HCT116 (cell line): ENCODE measurements at regions not wholly inside any gene's neighbourhood (a gene's known extent, or its start where the extent isn't known, plus 50 kb on each side); places are given as distances from the start of the nearest gene placed in this dataset.

Experiments used
- ATAC-seq: fragments of 200-7000 bp; cut with Tn5 transposase; 2 replicates; pipeline ENCODE4 v1.9.1; 2020; ENCODE audit warnings: mild to moderate bottlenecking, moderate library complexity
- BruUV-seq: library from RNA; stranded (reverse); fragments of 400-500 nt; replicated peaks from 2 replicates; lab custom pipeline; 2021; lab: Mats Ljungman, UMichigan
- CTCF ChIA-PET: fragments of 300-600 bp; sonication (Branson Sonifier 250); formaldehyde crosslinking; loops from one replicate; lab custom pipeline; 2021; ENCODE audit warnings: antibody characterized with exemption; lab: Charles Lee
- POLR2A ChIA-PET: fragments of 300-600, 350-600 bp; sonication (Branson Sonifier 250); formaldehyde crosslinking; loops from one replicate; lab custom pipeline; 2021; ENCODE audit warnings: antibody characterized with exemption; lab: Charles Lee
- RAD21 ChIA-PET, 2 experiments: fragments of 300-600 bp; sonication (Branson Sonifier 250); formaldehyde crosslinking; loops; one replicate each; lab custom pipeline; 2023; ENCODE audit warnings: low total read pairs in 2 of 2; ENCODE audit not compliant: uncharacterized antibody in 2 of 2, unreplicated experiment in 2 of 2, low non-redundant PET in 1 of 2; lab: Charles Lee
- DNase-seq: peaks from one replicate; pipeline ENCODE4 v3.0.0-alpha.2; 2010; ENCODE audit warnings: low read depth, low spot score
- H2AFZ ChIP-seq: fragments of 200-600 bp; shearing (Covaris generic), sonication (generic); 2 replicates; pipeline ENCODE4 v1.6.1; 2017; ENCODE audit warnings: low read depth, mixed run types, mixed read lengths, antibody characterized with exemption, low read length; ENCODE audit not compliant: poor library complexity, severe bottlenecking
- H3K27ac ChIP-seq: 2 replicates; pipeline ENCODE4 v1.5.1; 2012; ENCODE audit warnings: low read depth, low read length
- H3K27me3 ChIP-seq: fragments of 200-600 bp; sonication (generic); 2 replicates; pipeline ENCODE4 v1.6.1; 2016; ENCODE audit warnings: mixed run types, low read length, mixed read lengths; ENCODE audit not compliant: insufficient read depth
- H3K36me3 ChIP-seq, 2 experiments: fragments of 200-500 bp in 1 of 2; fragments of 200-600 bp in 1 of 2; sonication (Bioruptor generic) in 1 of 2; sonication (generic) in 1 of 2; 2 replicates each; pipeline versions ENCODE4 v1.5.1 to v1.6.1; 2014 to 2016; ENCODE audit warnings: low read length in 2 of 2, inconsistent platforms in 1 of 2, mixed read lengths in 1 of 2, mixed run types in 1 of 2; ENCODE audit not compliant: insufficient read depth in 2 of 2, control insufficient read depth in 1 of 2
- H3K4me1 ChIP-seq, 2 experiments: fragments of 200-600 bp in 1 of 2; sonication (generic) in 1 of 2; 2 replicates each; pipeline versions ENCODE4 v1.5.1 to v1.6.1; 2012 to 2017; ENCODE audit warnings: low read length in 2 of 2, inconsistent platforms in 1 of 2, mild to moderate bottlenecking in 1 of 2, mixed read lengths in 1 of 2, mixed run types in 1 of 2, moderate library complexity in 1 of 2; ENCODE audit not compliant: insufficient read depth in 2 of 2, control insufficient read depth in 1 of 2
- H3K4me2 ChIP-seq: fragments of 200-600 bp; sonication (generic); 2 replicates; pipeline ENCODE4 v1.6.1; 2017; ENCODE audit warnings: mixed run types, low read length, mixed read lengths
- H3K4me3 ChIP-seq, 2 experiments: fragments of 200-600 bp in 1 of 2; sonication (generic) in 1 of 2; replicated peaks in 1 of 2; 2 replicates each; pipeline ENCODE4 v1.5.1; 2011 to 2016; ENCODE audit warnings: low read length in 2 of 2, control low read depth in 1 of 2, low read depth in 1 of 2, mild to moderate bottlenecking in 1 of 2, mixed read lengths in 1 of 2, mixed run types in 1 of 2
- H3K79me2 ChIP-seq: fragments of 200-600 bp; sonication (generic); 2 replicates; pipeline ENCODE4 v1.6.1; 2017; ENCODE audit warnings: mild to moderate bottlenecking, mixed run types, low read length, moderate library complexity, mixed read lengths; ENCODE audit not compliant: insufficient read depth
- H3K9ac ChIP-seq: fragments of 200-600 bp; sonication (generic); 2 replicates; pipeline ENCODE4 v1.6.1; 2016; ENCODE audit warnings: low read length, mixed read lengths
- H3K9me2 ChIP-seq: fragments of 200-600 bp; sonication (generic), shearing (Covaris generic); 2 replicates; pipeline ENCODE4 v1.6.1; 2017; ENCODE audit warnings: mixed run types, mild to moderate bottlenecking, moderate library complexity; ENCODE audit not compliant: insufficient read depth
- H3K9me3 ChIP-seq, 2 experiments: fragments of 200-500 bp in 1 of 2; fragments of 200-600 bp in 1 of 2; sonication (Bioruptor generic) in 1 of 2; sonication (generic) in 1 of 2; 2 replicates each; pipeline ENCODE4 v1.6.1; 2014 to 2017; ENCODE audit warnings: low read length in 2 of 2, mixed read lengths in 2 of 2, inconsistent platforms in 1 of 2, low read depth in 1 of 2, mild to moderate bottlenecking in 1 of 2, mixed run types in 1 of 2, moderate library complexity in 1 of 2; ENCODE audit not compliant: control insufficient read depth in 1 of 2, insufficient read depth in 1 of 2
- H4K20me1 ChIP-seq: fragments of 200-600 bp; sonication (generic), shearing (Covaris generic); 2 replicates; pipeline ENCODE4 v1.6.1; 2017; ENCODE audit warnings: mixed run types, mild to moderate bottlenecking, moderate library complexity; ENCODE audit not compliant: insufficient read depth
- ATF3 ChIP-seq: IDR thresholded peaks from 2 replicates; pipeline ENCODE4 v1.6.1; 2012
- FOSL1 ChIP-seq: IDR thresholded peaks from 2 replicates; pipeline ENCODE4 v1.6.1; 2012; ENCODE audit warnings: low read depth
- MAX ChIP-seq: IDR thresholded peaks from 2 replicates; pipeline ENCODE4 v1.6.1; 2012
- SIN3A ChIP-seq: IDR thresholded peaks from 2 replicates; pipeline ENCODE4 v1.6.1; 2012; ENCODE audit warnings: low read depth
- intact Hi-C: fragments of 100-400 bp; cut with micrococcal nuclease; formaldehyde crosslinking; loops from 2 replicates; pipeline ENCODE4 v1.10.0; 2022
- TF ChIP-seq, protein P1 (sequence below): IDR thresholded peaks from 2 replicates; pipeline ENCODE4 v1.6.1; 2012; ENCODE audit warnings: low read depth

- no peak overlapping the region for H2AFZ ChIP-seq
- TF ChIP-seq, protein P1, sequence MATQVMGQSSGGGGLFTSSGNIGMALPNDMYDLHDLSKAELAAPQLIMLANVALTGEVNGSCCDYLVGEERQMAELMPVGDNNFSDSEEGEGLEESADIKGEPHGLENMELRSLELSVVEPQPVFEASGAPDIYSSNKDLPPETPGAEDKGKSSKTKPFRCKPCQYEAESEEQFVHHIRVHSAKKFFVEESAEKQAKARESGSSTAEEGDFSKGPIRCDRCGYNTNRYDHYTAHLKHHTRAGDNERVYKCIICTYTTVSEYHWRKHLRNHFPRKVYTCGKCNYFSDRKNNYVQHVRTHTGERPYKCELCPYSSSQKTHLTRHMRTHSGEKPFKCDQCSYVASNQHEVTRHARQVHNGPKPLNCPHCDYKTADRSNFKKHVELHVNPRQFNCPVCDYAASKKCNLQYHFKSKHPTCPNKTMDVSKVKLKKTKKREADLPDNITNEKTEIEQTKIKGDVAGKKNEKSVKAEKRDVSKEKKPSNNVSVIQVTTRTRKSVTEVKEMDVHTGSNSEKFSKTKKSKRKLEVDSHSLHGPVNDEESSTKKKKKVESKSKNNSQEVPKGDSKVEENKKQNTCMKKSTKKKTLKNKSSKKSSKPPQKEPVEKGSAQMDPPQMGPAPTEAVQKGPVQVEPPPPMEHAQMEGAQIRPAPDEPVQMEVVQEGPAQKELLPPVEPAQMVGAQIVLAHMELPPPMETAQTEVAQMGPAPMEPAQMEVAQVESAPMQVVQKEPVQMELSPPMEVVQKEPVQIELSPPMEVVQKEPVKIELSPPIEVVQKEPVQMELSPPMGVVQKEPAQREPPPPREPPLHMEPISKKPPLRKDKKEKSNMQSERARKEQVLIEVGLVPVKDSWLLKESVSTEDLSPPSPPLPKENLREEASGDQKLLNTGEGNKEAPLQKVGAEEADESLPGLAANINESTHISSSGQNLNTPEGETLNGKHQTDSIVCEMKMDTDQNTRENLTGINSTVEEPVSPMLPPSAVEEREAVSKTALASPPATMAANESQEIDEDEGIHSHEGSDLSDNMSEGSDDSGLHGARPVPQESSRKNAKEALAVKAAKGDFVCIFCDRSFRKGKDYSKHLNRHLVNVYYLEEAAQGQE: peak; percentile 47
- TF ChIP-seq ATF3: no peak
These were observed 320.5 kb downstream of the MIAT start for GRCh38 chr22:26977741-26978376.

DNA sequence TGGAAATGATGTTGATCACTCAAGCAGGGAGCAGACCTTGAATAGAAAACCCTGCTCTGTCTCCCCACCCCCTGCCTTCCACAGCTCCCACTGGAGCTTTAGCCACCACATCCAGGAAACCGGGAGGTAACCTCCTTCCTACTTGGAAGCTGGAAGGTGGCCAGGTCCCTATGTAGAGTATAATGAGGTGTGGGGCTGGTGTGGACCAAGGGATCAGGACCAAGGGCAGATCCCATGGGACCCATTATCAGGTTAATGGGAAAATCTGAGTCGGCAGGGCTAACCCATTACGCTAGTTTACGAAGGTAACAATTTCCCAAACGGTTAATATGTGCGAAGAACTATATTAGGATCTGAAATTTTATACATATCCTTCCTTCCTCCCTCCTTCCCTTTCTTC, 321.9 kb downstream of the MIAT start:
- no TSS peak for BruUV-seq
- TF ChIP-seq SIN3A (no peak), MAX (no peak), FOSL1 (no peak)
- TF ChIP-seq, protein P1: peak; percentile 14; the same call in 1 of the 2 replicates
- TF ChIP-seq, all 23 proteins: peak for 1
- ATAC-seq (no peak), DNase-seq (no peak)
- ChIA-PET RAD21 (no interaction called here), POLR2A (no interaction called here), CTCF (no interaction called here)
- no peaks in the 10 kb centered on the region for H3K36me3 ChIP-seq
- no peak overlapping the region for H3K4me3 ChIP-seq
- H2AFZ ChIP-seq: no peak overlapping the region
- no peaks in the 10 kb centered on the region for H4K20me1 ChIP-seq
- intact Hi-C loops: no loop called here
- no peaks in the 10 kb centered on the region for H3K4me1 ChIP-seq
- no peaks in the 10 kb centered on the region for H3K79me2 ChIP-seq
- no peak overlapping the region for H3K27ac ChIP-seq
- H3K9me2 ChIP-seq: no peaks in the 10 kb centered on the region
- no peak overlapping the region for H3K9ac ChIP-seq
- peaks cover 78% of the 10 kb centered on the region for H3K27me3 ChIP-seq
- no peak overlapping the region for H3K4me2 ChIP-seq
- no peaks in the 10 kb centered on the region for H3K9me3 ChIP-seq

More at GRCh38 chr22:26977741-26978376, 320.5 kb downstream of the MIAT start:
- Histone ChIP-seq H3K79me2 (no peaks in the 10 kb centered on the region), H3K4me2 (no peak overlapping the region), H3K27me3 (peaks cover 75% of the 10 kb centered on the region), H3K27ac (no peak overlapping the region), H3K36me3 (no peaks in the 10 kb centered on the region), H3K4me3 (no peak overlapping the region), H4K20me1 (no peaks in the 10 kb centered on the region), H3K9me3 (no peaks in the 10 kb centered on the region), H3K9ac (no peak overlapping the region), H3K9me2 (no peaks in the 10 kb centered on the region), H3K4me1 (no peaks in the 10 kb centered on the region)
- ChIA-PET POLR2A (no interaction called here), RAD21 (no interaction called here), CTCF (no interaction called here)
- no peak for ATAC-seq
- DNase-seq: no peak
- intact Hi-C loops: no loop called here
- BruUV-seq: no TSS peak
